Heart left ventricle (tissue), 16 donors: ENCODE measurements at regions not wholly inside any gene's neighbourhood (a gene's known extent, or its start where the extent isn't known, plus 50 kb on each side); places are given as distances from the start of the nearest gene placed in this dataset.

Experiments used
- ATAC-seq, 4 donors: fragments of 200-7000 bp; cut with Tn5 transposase; one replicate each; pipeline ENCODE4 v1.9.1; 2020 to 2022; ENCODE audit warnings: moderate library complexity in 4 of 4, mild to moderate bottlenecking in 3 of 4, moderate number of reproducible peaks in 1 of 4
- DNase-seq, 5 donors: peaks; one replicate each; pipeline ENCODE4 v3.0.0-alpha.2; 2020
- H3K27ac ChIP-seq, 12 donors: fragments of 200-600 bp; sonication (generic) in 4 of 12; one replicate each; pipeline versions ENCODE4 v1.5.0 to v1.8.0; 2016 to 2022; ENCODE audit warnings: mild to moderate bottlenecking in 2 of 12
- H3K27me3 ChIP-seq, 9 donors: fragments of 200-600 bp; sonication (generic) in 2 of 9; one replicate each; pipeline versions ENCODE4 v1.5.1 to v1.8.0; 2016 to 2022; ENCODE audit warnings: mild to moderate bottlenecking in 3 of 9
- H3K36me3 ChIP-seq, 9 donors: fragments of 200-600 bp; sonication (generic) in 2 of 9; one replicate each; pipeline versions ENCODE4 v1.5.0 to v1.8.0; 2018 to 2022; ENCODE audit warnings: mild to moderate bottlenecking in 2 of 9
- H3K4me1 ChIP-seq, 12 donors: fragments of 200-600 bp; sonication (generic) in 4 of 12; one replicate each; pipeline versions ENCODE4 v1.5.0 to v1.8.0; 2016 to 2022; ENCODE audit warnings: mild to moderate bottlenecking in 3 of 12
- H3K4me3 ChIP-seq, 12 donors: fragments of 200-600 bp; sonication (generic) in 4 of 12; one replicate each; pipeline versions ENCODE4 v1.5.0 to v1.8.0; 2017 to 2022; ENCODE audit warnings: mild to moderate bottlenecking in 9 of 12, moderate library complexity in 4 of 12
- H3K9me3 ChIP-seq, 12 donors: fragments of 200-600 bp; sonication (generic) in 4 of 12; one replicate each; pipeline versions ENCODE4 v1.5.0 to v1.8.0; 2016 to 2022; ENCODE audit warnings: mild to moderate bottlenecking in 1 of 12
- POLR2A ChIP-seq, 2 donors: fragments of 450-650 bp; IDR thresholded peaks; one replicate each; pipeline ENCODE4 v1.6.1; 2017; ENCODE audit warnings: antibody characterized with exemption in 2 of 2, mild to moderate bottlenecking in 2 of 2, moderate library complexity in 2 of 2
- WGBS, 4 donors: extraction: QIAGEN DNeasy Blood & Tissue Kit in 2 of 4; methylation state at CpG; one replicate each; pipeline versions ENCODE4 v1.1.5 to v1.1.7; 2013 to 2018; 5-methylcytosine and 5-hydroxymethylcytosine counted together
- intact Hi-C, 10 donors: fragments of 100-400 bp; cut with DNase I; formaldehyde crosslinking; loops; one replicate each; pipeline versions ENCODE4 v1.11.1 to v1.14.2; 2022
- TF ChIP-seq, protein P1 (sequence below), 12 donors: fragments of 200-600 bp; sonication (generic) in 4 of 12; IDR thresholded peaks; one replicate each; pipeline versions ENCODE4 v1.5.0 to v1.8.0; 2018 to 2022; ENCODE audit warnings: antibody characterized with exemption in 12 of 12, mild to moderate bottlenecking in 5 of 12
- donor health status: ischemic (EF 13 %, LVEDD 7.1; RV severe dilation, severe dysfunction).
- donor health status: healthy with polysubstance abuse.
- donor health status: DM: no; HTN: yes; CAD: no.
- donor health status: DM: no; HTN: no; CAD: no.
- donor health status: ischemic (EF 25% LVEDD 6.9; RV normal size, moderate dysfunction).
- donor health status: ischemic (EF 25% LVEDD 5.7; RV mildly dilated, moderate dysfunction).
- donor health status: healthy.
- donor health status: DM: yes; HTN: yes; CAD: no.
- donor health status: ischemic (EF 35%, LVEDD 5.7; RV mildly dilated, moderate dysfunction).
- donor health status: nonischemic (EF 11% LVEDD 7.7; RV severe dilation, severe dysfunction).
- donor health status: DM: yes; HTN: yes; CAD: no.
- donor health status: PGD.
- donor health status: ischemic (EF 29% LVEDD 5.4; RV normal size, mild dysfunction).
- donor health status: nonischemic (EF 23%, LVEDD 6.1; RV moderate dilation, normal function).

DNA sequence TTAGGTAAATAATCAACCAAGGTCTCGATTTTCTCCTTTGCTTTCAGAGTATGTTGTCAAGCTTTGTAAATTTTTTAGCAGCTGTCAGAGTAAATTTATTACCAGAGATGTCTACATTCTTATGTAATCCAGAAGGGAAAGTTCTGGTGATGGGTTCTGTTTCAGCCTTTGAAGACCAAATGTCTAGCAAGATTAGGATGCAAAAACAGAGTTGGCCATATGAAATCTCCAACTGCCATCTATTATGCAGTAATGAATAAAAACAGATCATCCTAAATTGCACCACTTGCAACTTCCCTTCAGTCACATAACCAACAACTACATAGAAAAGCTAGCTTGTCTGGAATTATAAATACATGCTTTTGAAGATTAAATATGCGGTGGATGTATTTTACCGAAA lies 826.8 kb upstream of the KIF2B start:
- Histone ChIP-seq H3K4me3 (no peak overlapping the region), H3K27ac (no peak overlapping the region), H3K9me3 (peaks cover 0 to 9% (median 0%) of the 10 kb centered on the region in 12 donors), H3K4me1 (no peaks in the 10 kb centered on the region), H3K36me3 (no peaks in the 10 kb centered on the region), H3K27me3 (no peaks in the 10 kb centered on the region)
- no peak for TF ChIP-seq POLR2A (IDR thresholded peaks at IDR 0.05)
- TF ChIP-seq, protein P1, sequence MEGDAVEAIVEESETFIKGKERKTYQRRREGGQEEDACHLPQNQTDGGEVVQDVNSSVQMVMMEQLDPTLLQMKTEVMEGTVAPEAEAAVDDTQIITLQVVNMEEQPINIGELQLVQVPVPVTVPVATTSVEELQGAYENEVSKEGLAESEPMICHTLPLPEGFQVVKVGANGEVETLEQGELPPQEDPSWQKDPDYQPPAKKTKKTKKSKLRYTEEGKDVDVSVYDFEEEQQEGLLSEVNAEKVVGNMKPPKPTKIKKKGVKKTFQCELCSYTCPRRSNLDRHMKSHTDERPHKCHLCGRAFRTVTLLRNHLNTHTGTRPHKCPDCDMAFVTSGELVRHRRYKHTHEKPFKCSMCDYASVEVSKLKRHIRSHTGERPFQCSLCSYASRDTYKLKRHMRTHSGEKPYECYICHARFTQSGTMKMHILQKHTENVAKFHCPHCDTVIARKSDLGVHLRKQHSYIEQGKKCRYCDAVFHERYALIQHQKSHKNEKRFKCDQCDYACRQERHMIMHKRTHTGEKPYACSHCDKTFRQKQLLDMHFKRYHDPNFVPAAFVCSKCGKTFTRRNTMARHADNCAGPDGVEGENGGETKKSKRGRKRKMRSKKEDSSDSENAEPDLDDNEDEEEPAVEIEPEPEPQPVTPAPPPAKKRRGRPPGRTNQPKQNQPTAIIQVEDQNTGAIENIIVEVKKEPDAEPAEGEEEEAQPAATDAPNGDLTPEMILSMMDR (IDR thresholded peaks at IDR 0.05), result no peak
- ATAC-seq, result no peak
- WGBS, 4 donors, result 79 to 84% (median 83%) methylated on average over 3 of the region's 3 CpGs
- no peak for DNase-seq
- intact Hi-C loops, result no loop called here

DNA sequence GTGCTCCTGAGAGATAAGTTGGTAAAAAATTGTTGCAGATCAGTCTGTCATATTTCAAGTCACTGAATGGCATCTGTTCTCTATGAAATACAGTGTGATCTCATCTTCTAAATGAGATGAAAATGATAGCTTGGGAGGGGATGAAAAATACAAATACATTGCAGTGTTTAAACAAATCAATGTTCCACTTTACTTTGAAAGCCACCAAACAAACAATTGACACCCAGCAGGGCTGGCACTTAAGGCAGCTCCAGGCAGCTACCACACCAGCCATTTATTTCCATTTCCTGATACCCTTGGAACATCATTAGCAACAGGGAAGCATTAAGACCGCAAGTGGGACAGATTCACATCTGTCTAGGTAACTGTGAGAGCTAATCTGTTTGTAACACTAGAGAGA lies 827.6 kb upstream of the KIF2B start:
- H3K4me1 ChIP-seq, result no peaks in the 10 kb centered on the region
- TF ChIP-seq, protein P1 (IDR thresholded peaks at IDR 0.05), result no peak
- no peak for TF ChIP-seq POLR2A (IDR thresholded peaks at IDR 0.05)
- peaks cover 0 to 9% (median 0%) of the 10 kb centered on the region in 12 donors for H3K9me3 ChIP-seq
- ATAC-seq (no peak), DNase-seq (no peak)
- 48 to 79% (median 66%) methylated on average over 1 of the region's 1 CpG for WGBS, 4 donors
- no peaks in the 10 kb centered on the region for H3K36me3 ChIP-seq
- no peaks in the 10 kb centered on the region for H3K27me3 ChIP-seq
- no peak overlapping the region for H3K4me3 ChIP-seq
- H3K27ac ChIP-seq, result no peak overlapping the region
- intact Hi-C loops, result no loop called here

DNA sequence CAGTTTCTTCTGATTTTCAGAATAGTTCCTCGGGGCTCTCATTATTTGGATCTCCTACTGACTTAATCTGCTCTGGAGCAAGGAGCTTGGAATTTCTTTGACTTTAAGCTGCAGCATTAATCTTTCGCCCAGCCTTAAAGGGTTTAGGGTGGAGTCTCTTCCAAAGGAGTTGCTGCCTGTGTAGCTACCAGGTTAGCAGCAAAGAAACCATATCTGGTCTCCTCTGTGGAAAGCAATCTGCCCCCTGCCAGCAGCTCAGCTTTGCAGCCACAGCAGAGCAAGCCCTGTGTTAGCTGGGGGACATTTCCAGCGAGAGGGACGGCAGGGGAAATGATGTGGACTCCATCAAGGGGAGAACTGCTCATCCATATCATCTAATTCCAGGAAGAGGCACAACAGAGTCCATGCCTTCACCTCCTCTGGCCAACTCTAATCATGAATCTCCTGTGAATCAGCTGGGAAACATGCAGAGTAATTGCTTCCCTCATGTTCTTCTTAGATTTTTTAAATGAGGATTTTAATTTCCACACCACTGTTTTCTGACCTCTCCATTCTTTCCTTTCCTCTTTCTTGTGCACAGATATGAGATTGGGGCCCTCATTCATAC lies 827.6 kb upstream of the CA10 start:
- 32 to 47% (median 39%) methylated on average over 4 of the region's 4 CpGs for WGBS, 4 donors
- Histone ChIP-seq H3K4me1 (no peaks in the 10 kb centered on the region), H3K4me3 (no peak overlapping the region), H3K27ac (no peak overlapping the region), H3K27me3 (no peaks in the 10 kb centered on the region), H3K9me3 (no peaks in the 10 kb centered on the region), H3K36me3 (no peaks in the 10 kb centered on the region)
- no peak for TF ChIP-seq POLR2A (IDR thresholded peaks at IDR 0.05)
- TF ChIP-seq, protein P1 (IDR thresholded peaks at IDR 0.05), result no peak
- intact Hi-C loops, result no loop called here
- ATAC-seq (no peak), DNase-seq (no peak)

DNA sequence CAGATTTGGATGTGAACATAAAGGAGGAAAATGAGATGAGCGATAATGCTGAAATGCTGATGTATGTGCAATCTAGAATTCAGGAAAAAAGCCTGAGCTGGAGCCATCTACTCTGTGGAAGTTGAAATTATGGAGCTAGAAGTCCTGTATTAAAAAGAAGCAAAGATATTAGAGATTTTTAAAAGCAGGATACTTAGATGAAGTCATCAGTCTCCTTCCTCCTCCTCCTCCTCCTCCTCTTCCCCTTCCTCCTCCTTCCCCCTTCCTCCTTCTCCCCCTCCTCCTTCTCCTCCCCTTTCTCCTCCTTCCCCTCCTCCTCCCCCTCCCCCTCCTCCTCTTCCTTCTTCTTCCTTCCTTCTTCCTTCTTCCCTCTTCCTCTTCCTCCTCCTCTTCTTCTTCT lies 823.8 kb upstream of the CA10 start:
- TF ChIP-seq, protein P1 (IDR thresholded peaks at IDR 0.05), result no peak
- TF ChIP-seq POLR2A (IDR thresholded peaks at IDR 0.05), result no peak
- Histone ChIP-seq H3K27ac (no peak overlapping the region), H3K36me3 (no peaks in the 10 kb centered on the region)

More for the DNA sequence above, 823.8 kb upstream of the CA10 start:
- intact Hi-C loops, result no loop called here
- Histone ChIP-seq H3K4me3 (no peak overlapping the region), H3K9me3 (peaks cover 0 to 3% (median 0%) of the 10 kb centered on the region in 12 donors), H3K27me3 (no peaks in the 10 kb centered on the region), H3K4me1 (no peaks in the 10 kb centered on the region)
- DNase-seq (no peak), ATAC-seq (no peak)
- 93 to 100% (median 96%) methylated on average over 1 of the region's 1 CpG for WGBS, 4 donors
